ENCODE measurements at regions not wholly inside any gene's neighbourhood (a gene's known extent, or its start where the extent isn't known, plus 50 kb on each side); places are given as distances from the start of the nearest gene placed in this dataset.

GRCh38 chr10:89829262-89829886 is 128.0 kb downstream of the KIF20B start:
- no peak for DNase-seq

GRCh38 chr10:89829887-89830269 is 128.5 kb downstream of the KIF20B start:
- no peak for DNase-seq

DNA sequence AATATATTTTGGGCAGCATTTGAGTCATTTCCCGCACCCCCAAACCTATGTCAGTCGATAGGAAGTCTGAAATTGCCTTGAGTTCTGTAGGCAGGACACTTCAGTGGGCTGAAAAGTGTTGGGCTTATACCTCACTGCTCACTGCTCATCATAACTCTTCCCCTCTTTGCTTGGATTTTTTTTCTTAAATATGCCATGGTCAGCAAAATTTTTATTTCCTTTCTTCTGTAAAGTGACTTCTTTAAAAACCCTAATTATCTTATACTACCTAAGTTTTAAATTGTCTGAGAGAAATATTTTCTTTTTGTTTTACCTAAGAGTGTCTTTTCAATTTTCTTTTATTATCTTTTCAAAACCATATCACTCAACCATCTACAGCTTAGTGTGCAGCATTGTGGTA is 129.2 kb downstream of the KIF20B start:
- no peak for DNase-seq

DNA sequence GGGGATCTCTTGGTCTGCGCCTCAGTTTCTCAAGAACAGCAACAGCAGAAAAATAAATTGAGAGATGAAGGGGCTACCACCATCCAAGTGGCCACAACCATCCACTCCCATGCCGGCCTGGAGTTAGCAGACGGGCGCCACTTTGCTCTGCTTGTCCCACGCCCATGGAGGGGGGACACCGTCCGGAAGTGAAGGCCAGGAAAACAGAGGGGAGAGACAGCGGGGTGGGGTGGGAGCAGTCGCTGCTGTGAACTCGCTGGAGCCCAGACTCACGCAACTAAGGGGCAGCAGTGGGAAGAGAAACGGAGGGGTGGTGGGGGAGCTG is 135.4 kb downstream of the KIF20B start:
- no peak for DNase-seq

- DNase-seq: no peak
These were observed 136.0 kb downstream of the KIF20B start for GRCh38 chr10:89837165-89838043.

DNA sequence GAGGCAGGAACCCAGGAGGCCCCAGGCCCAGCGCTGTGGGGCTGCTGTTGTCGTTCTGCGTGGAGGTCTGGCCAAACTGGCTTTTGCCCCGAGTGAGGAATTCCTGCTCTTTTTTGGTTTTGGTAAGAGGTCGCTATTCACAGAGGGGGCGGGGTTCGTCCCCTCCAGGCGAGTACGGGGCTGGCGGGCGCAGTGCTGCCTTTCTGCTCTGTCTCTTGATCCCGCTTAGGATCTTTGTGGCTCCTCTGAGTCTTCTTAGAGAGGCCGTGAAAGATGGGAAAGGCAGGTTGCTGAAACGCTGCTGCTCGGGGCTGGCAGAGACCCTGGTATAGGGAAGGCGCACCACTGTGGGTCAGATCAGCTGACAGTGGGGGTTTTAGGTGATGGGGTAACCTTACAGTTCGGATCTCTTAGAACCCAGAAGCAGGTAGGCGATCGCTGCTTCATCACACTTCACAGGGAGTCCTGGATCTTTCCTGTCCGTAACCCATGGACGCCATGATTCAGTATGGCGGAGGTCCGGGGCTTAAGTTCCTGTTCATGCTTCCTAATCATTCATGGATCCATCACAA is 136.7 kb downstream of the KIF20B start:
- no peak for DNase-seq

- DNase-seq: no peak
These were observed 144.3 kb downstream of the KIF20B start for GRCh38 chr10:89845541-89846280.

- DNase-seq: no peak
These were observed 144.9 kb downstream of the KIF20B start for GRCh38 chr10:89846281-89846630.

DNA sequence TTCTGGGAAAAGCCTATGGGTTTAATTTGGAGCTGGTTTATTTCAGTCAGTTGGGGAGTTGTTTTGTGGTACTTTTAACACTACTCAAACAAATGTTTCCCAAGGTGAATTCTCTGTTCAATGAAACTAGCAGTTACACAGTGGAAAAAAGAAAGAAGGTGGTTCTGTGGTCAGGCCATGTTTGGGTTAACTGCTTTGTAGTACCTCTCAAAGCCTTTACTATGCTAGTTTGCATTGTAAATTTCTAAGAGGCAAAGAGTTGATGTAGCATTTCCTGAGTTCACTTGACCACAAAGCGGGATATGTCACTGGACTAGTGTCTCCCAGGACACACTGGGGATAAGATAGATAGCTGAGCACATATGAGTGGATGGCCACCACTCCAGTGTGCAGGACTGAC is 145.4 kb downstream of the KIF20B start:
- DNase-seq: no peak

GRCh38 chr10:89852872-89853271 is 151.5 kb downstream of the KIF20B start:
- no peak for DNase-seq

DNA sequence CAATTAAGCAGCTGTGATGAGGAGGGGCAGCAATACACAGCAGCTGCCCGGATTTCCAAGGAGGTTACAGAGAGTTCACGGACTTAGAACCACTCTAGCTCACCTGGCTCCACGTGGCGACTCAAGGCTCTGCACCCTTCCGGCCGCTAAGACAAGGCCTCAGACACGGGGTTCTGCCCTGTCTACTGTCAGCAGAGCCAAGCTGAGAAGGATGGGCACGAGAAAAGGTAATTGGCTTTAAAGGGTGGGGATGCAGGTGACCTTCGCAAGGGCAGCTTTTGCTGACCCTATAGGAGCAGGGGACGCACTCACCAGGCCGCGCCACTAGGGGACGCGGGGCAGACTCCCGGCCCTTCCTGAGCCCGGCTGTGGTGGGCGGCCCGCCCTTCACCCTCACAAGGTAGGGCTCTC is 152.4 kb downstream of the KIF20B start:
- no peak for DNase-seq

DNA sequence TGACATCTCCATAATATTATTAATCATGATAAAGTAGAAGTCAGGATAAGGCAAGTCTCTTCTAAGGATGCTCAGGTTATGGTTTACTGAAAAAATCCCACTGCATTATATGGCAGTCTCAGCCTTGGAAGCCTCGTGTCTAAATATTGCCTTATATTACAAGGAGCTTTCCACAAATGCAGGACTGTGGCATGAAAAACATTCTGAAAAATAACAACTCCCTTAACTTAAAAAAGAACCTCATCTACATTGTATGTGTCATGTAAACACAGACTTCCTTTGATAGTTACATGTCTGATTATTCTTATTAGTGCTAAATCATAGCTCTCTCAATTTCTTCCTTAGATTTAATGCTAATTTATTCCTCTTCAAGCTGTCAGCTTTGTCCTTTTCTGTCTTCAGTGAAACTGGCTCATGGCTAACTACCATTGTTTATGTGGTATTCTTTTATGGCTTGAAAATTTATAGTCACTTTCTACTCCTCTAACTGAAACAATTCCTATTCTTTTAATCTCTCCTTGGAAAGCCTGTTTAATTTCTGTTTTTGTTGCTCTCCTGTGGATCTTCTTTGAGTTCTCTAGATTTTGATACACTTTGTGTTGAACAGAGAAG is 156.1 kb downstream of the KIF20B start:
- no peak for DNase-seq

DNA sequence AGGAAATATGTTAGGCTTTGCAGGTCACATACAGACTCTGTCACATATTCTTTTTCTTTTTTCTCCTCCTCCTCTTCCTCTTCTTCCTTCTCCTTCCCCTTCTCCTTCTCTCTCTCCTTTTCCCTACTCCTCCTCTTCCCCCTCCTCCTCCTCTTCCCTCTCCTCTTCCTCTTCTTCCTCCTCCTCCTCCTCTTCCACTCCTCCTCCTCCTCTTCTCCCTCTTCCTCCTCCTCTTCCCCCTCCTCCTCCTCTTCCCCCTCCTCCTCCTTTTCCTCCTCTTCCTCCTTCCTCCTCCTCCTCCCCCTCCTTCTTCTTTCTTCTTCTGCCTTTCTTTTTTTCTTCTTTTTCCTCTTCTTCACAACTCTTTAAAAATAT is 159.8 kb downstream of the KIF20B start:
- DNase-seq: no peak

GRCh38 chr10:89861584-89862301 is 160.4 kb downstream of the KIF20B start:
- DNase-seq: no peak

DNA sequence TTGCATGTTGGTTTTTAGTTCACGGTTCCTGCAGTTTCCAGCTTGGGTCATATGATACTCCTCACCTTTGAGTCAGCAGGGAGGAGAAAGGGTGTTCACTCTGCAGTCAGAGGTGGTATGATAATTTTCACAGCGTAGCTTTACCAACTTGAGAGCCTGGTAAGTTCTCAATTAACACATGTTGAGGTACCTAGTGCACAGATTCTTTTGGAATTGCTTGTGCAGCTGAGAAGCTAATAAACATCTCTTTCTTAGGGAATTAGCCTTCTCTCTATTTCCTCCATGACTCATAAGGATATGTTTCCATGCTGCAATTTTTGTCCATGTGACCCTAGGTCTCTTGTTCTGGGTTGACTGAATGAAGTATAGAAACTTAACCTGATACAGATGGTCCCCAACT is 166.6 kb downstream of the KIF20B start:
- no peak for DNase-seq

- DNase-seq: no peak
These were observed 167.8 kb downstream of the KIF20B start for GRCh38 chr10:89869180-89869579.

GRCh38 chr10:89869592-89870156 is 168.3 kb downstream of the KIF20B start:
- DNase-seq: no peak

GRCh38 chr10:89870936-89871335 is 169.5 kb downstream of the KIF20B start:
- DNase-seq: no peak

- no peak for DNase-seq
These were observed 171.7 kb downstream of the KIF20B start for GRCh38 chr10:89873055-89873454.

GRCh38 chr10:89875557-89875956 is 174.2 kb downstream of the KIF20B start:
- no peak for DNase-seq

GRCh38 chr10:89879121-89879520 is 177.7 kb downstream of the KIF20B start:
- no peak for DNase-seq

GRCh38 chr10:89887406-89887805 is 186.0 kb downstream of the KIF20B start:
- DNase-seq: no peak

All from NCI-H2029 (cell line).